ENCODE measurements at regions not wholly inside any gene's neighbourhood (a gene's known extent, or its start where the extent isn't known, plus 50 kb on each side); places are given as distances from the start of the nearest gene placed in this dataset.
"Not testable (repeated sequence)": the region's sequence is repeated elsewhere in the genome, so short reads cannot be mapped to it uniquely, and the experiment has no call there.

- H3K27ac Mint-ChIP-seq: no peak overlapping the region
- no peaks in the 10 kb centered on the region for H3K9me3 Mint-ChIP-seq
- no peaks in the 10 kb centered on the region for H3K27me3 Mint-ChIP-seq (ENCODE audit: low read depth)
- no peak overlapping the region for H3K4me3 Mint-ChIP-seq
- peaks cover 46% of the 10 kb centered on the region for H3K4me1 Mint-ChIP-seq (ENCODE audit: low read depth)
- H3K36me3 Mint-ChIP-seq (ENCODE audit: low read depth): peaks cover 4% of the 10 kb centered on the region
Measured at GRCh38 chr9:110124439-110124838, 83.5 kb downstream of the C9orf152 start.

DNA sequence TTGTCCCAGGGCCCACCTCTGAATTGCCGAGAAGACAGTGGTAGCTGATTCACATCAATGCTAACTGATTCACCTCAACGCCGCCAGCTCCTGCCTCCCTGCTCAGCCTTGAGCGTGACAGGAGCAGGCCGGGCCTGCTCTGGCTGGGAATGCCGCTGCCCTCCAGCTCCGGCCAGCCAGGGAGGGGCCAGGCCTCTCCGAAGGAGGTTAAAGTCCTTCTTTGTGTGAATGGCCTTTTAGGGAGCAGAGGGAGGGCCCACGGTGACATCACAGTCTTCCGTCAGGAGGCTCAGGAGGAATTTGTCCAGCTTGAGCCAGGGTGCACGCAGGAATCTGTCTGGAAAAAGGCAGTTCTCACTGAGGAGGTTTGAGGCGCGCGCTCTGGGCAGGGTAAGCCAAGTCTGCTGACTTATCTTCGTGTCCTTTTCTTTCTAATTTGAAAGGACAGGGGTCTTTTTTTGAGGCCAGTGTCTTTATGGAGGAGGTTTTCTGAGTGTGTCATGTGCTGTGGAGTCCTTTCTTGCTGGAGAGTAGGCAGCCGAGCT, 82.7 kb downstream of the C9orf152 start:
- Mint-ChIP-seq H3K4me3 (no peak overlapping the region), H3K4me1 (ENCODE audit: low read depth) (peaks cover 47% of the 10 kb centered on the region), H3K36me3 (ENCODE audit: low read depth) (no peaks in the 10 kb centered on the region), H3K9me3 (no peaks in the 10 kb centered on the region), H3K27ac (peak overlapping the region; percentile 72), H3K27me3 (ENCODE audit: low read depth) (no peaks in the 10 kb centered on the region)

- peaks cover 47% of the 10 kb centered on the region for H3K4me1 Mint-ChIP-seq (ENCODE audit: low read depth)
- H3K27ac Mint-ChIP-seq: peak overlapping the region; percentile 72
- H3K9me3 Mint-ChIP-seq: no peaks in the 10 kb centered on the region
- H3K4me3 Mint-ChIP-seq: peak overlapping the region; percentile 49
- no peaks in the 10 kb centered on the region for H3K27me3 Mint-ChIP-seq (ENCODE audit: low read depth)
- no peaks in the 10 kb centered on the region for H3K36me3 Mint-ChIP-seq (ENCODE audit: low read depth)
Measured at GRCh38 chr9:110125763-110126351, 82.1 kb downstream of the C9orf152 start.

DNA sequence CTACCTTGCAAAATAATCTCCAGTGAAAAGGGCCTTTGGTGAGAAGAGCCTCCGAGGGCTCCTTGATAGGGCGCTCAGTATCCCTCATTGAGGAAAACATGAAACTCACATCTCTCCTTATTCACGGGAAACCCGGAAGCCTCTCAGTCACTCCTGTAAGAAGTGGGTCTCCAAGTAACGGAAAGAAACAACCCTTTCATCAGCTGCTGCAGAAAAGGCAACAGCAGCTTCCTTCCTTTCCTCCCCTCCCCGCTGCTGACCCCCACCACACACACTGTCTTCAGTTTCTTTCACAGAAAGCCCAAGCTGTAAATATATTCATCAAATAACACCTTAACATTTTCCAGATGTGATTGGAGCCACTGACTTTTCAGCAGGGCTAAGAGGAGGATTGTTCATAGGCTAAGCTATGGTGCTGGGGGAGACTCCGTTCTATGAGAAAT, 81.4 kb downstream of the C9orf152 start:
- peak overlapping the region; percentile 72 for H3K27ac Mint-ChIP-seq
- no peaks in the 10 kb centered on the region for H3K36me3 Mint-ChIP-seq (ENCODE audit: low read depth)
- H3K27me3 Mint-ChIP-seq (ENCODE audit: low read depth): no peaks in the 10 kb centered on the region
- no peaks in the 10 kb centered on the region for H3K9me3 Mint-ChIP-seq
- peaks cover 48% of the 10 kb centered on the region for H3K4me1 Mint-ChIP-seq (ENCODE audit: low read depth)
- peak overlapping the region; percentile 49 for H3K4me3 Mint-ChIP-seq

GRCh38 chr9:110126986-110127864, 80.7 kb downstream of the C9orf152 start:
- Mint-ChIP-seq H3K27ac (peak overlapping the region; percentile 72), H3K27me3 (ENCODE audit: low read depth) (no peaks in the 10 kb centered on the region), H3K4me3 (no peak overlapping the region), H3K9me3 (no peaks in the 10 kb centered on the region), H3K4me1 (ENCODE audit: low read depth) (peaks cover 46% of the 10 kb centered on the region), H3K36me3 (ENCODE audit: low read depth) (peaks cover 3% of the 10 kb centered on the region)

DNA sequence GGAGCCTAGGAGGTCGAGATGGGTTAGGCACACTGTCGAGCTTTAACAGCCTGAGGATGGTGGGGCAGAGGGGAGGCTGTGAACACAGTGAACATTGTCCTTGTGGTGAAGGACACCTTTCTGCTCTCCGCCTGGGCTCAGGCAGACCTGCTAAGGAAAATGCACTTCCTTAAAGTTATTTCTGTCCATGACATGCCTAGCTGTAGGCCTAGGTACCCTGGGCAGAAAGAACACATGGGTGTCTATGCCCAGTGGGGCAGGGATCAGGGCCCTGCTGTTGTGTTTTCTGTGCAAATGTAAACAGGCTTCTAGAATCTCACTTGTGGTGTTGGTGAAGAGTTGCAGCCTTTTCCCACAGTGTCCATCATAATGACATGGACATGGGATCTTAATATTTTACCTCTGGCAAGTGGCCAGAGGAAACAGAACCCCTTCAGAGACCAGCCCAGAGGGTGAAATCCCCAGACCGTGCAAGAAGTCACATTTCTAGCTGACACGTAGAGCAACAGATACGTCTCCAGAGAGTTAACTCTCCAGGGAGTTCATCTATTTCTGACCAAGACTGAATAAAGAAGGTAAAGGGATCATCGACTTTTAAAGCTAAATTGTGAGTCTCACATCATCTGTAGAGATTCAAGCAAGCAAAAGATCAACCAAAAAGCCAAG, 79.2 kb downstream of the C9orf152 start:
- H3K27ac Mint-ChIP-seq: no peak overlapping the region
- H3K9me3 Mint-ChIP-seq: no peaks in the 10 kb centered on the region
- H3K4me1 Mint-ChIP-seq (ENCODE audit: low read depth): peaks cover 37% of the 10 kb centered on the region
- H3K4me3 Mint-ChIP-seq: no peak overlapping the region
- no peaks in the 10 kb centered on the region for H3K27me3 Mint-ChIP-seq (ENCODE audit: low read depth)
- H3K36me3 Mint-ChIP-seq (ENCODE audit: low read depth): peaks cover 4% of the 10 kb centered on the region

GRCh38 chr9:110129425-110129824, 78.5 kb downstream of the C9orf152 start:
- Mint-ChIP-seq H3K4me3 (no peak overlapping the region), H3K4me1 (ENCODE audit: low read depth) (peaks cover 36% of the 10 kb centered on the region), H3K27me3 (ENCODE audit: low read depth) (no peaks in the 10 kb centered on the region), H3K36me3 (ENCODE audit: low read depth) (peaks cover 6% of the 10 kb centered on the region), H3K9me3 (no peaks in the 10 kb centered on the region), H3K27ac (no peak overlapping the region)

- no peak overlapping the region for H3K4me3 Mint-ChIP-seq
- H3K27ac Mint-ChIP-seq: no peak overlapping the region
- H3K4me1 Mint-ChIP-seq (ENCODE audit: low read depth): peaks cover 35% of the 10 kb centered on the region
- H3K36me3 Mint-ChIP-seq (ENCODE audit: low read depth): peaks cover 6% of the 10 kb centered on the region
- H3K27me3 Mint-ChIP-seq (ENCODE audit: low read depth): no peaks in the 10 kb centered on the region
- no peaks in the 10 kb centered on the region for H3K9me3 Mint-ChIP-seq
Measured at GRCh38 chr9:110130211-110130610, 77.7 kb downstream of the C9orf152 start.

GRCh38 chr9:110130791-110131416, 77.1 kb downstream of the C9orf152 start:
- Mint-ChIP-seq H3K27ac (no peak overlapping the region), H3K36me3 (ENCODE audit: low read depth) (peaks cover 6% of the 10 kb centered on the region), H3K4me1 (ENCODE audit: low read depth) (peaks cover 30% of the 10 kb centered on the region), H3K4me3 (no peak overlapping the region), H3K27me3 (ENCODE audit: low read depth) (no peaks in the 10 kb centered on the region), H3K9me3 (no peaks in the 10 kb centered on the region)

DNA sequence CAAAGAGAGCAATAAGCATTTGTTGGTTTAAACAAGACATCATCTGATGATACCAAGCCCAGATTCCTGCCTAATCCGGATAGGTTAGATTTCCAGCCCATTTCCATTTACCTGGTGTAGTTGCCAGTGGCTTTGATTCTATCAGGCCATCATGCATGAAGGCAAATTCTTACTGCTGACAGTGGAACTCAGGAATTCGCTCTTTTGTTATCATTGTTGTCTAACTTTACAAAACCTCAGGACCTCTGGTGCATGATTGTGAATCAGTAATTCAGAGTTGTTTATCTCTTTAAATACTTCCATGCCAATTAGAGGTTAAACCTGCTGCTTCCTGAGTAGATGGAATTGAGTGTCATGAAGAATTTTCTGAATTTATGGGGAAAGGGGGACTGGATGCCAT, 76.5 kb downstream of the C9orf152 start:
- Mint-ChIP-seq H3K4me1 (ENCODE audit: low read depth) (peaks cover 25% of the 10 kb centered on the region), H3K27me3 (ENCODE audit: low read depth) (no peaks in the 10 kb centered on the region), H3K36me3 (ENCODE audit: low read depth) (peaks cover 9% of the 10 kb centered on the region), H3K27ac (peak overlapping the region; percentile 26), H3K9me3 (no peaks in the 10 kb centered on the region), H3K4me3 (no peak overlapping the region)

DNA sequence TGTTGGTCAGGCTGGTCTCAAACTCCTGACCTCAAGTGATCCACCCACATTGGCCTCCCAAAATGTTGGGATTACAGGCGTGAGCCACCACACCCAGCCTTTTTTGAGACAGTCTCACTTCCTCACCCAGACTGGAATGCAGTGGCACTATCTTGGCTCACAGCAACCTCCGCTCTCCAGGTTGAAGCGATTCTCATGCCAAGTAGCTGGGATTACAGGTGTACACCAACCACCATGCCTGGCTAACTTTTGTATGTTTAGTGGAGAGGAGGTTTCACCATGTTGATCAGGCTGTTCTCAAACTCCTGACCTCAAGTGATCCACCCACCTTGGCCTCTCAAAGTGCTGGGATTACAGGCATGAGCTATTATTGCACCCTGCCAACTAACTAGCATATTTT, 75.4 kb downstream of the C9orf152 start:
- not testable (repeated sequence) for H3K27ac Mint-ChIP-seq; H3K27me3 Mint-ChIP-seq (ENCODE audit: low read depth); H3K4me3 Mint-ChIP-seq; H3K9me3 Mint-ChIP-seq
- Mint-ChIP-seq H3K4me1 (ENCODE audit: low read depth) (peaks cover 23% of the 10 kb centered on the region), H3K36me3 (ENCODE audit: low read depth) (peaks cover 14% of the 10 kb centered on the region)

DNA sequence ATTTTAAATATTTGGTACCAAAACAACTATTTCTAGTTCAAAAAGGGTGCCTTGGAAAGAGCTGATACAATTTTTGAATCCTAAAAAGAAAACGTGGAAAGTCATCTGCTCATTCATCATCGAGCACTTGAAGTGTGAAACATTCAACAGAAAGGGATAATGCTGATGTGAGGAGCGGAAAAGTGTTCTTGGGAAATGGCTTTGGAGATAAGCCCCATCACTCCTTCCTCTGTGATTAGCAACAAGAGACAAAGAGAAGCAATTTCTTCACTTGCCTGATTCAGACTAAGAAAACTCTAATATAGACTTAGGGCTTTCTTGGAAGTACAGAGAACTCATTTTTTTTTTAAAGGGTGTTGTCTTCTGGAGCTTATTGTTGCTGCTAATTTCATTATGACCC, 74.9 kb downstream of the C9orf152 start:
- peaks cover 23% of the 10 kb centered on the region for H3K4me1 Mint-ChIP-seq (ENCODE audit: low read depth)
- H3K9me3 Mint-ChIP-seq: no peaks in the 10 kb centered on the region
- no peak overlapping the region for H3K27ac Mint-ChIP-seq
- H3K27me3 Mint-ChIP-seq (ENCODE audit: low read depth): no peaks in the 10 kb centered on the region
- H3K4me3 Mint-ChIP-seq: no peak overlapping the region
- H3K36me3 Mint-ChIP-seq (ENCODE audit: low read depth): peaks cover 18% of the 10 kb centered on the region

DNA sequence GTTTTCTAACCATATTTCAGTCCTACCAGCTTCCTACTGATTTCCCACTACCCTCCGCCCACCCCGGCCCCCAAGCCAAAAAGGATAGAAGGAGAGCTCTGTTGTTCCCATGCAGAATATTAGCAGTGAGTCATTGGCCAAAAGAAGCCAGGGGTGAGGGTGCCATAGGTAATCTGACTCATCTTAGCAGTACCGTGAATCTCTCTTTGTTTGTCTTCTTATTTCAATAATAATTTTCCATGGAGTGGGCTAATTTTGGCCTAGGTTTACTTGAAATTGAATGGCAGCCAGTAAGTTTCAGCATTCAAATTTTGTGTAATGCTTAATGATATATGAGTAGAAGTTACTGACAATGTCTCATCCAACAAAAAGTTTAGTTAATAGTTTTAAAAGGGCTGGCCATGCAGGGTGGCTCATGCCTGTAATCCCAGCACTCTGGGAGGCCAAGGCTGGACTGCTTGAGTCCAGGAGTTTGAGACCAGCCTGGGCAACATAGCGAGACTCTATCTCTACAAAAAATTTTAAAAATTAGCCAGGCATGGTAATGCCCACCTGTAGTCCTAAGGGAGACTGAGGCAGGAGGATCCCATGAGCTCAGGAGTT, 74.2 kb downstream of the C9orf152 start:
- Mint-ChIP-seq H3K36me3 (ENCODE audit: low read depth) (peaks cover 19% of the 10 kb centered on the region), H3K27ac (no peak overlapping the region), H3K9me3 (no peaks in the 10 kb centered on the region), H3K4me3 (no peak overlapping the region), H3K4me1 (ENCODE audit: low read depth) (peaks cover 22% of the 10 kb centered on the region), H3K27me3 (ENCODE audit: low read depth) (no peaks in the 10 kb centered on the region)

- peaks cover 16% of the 10 kb centered on the region for H3K4me1 Mint-ChIP-seq (ENCODE audit: low read depth)
Measured at GRCh38 chr9:110135846-110136245, 72.1 kb downstream of the C9orf152 start.

More at GRCh38 chr9:110135846-110136245, 72.1 kb downstream of the C9orf152 start:
- Mint-ChIP-seq H3K27me3 (ENCODE audit: low read depth) (no peaks in the 10 kb centered on the region), H3K36me3 (ENCODE audit: low read depth) (peaks cover 35% of the 10 kb centered on the region), H3K4me3 (no peak overlapping the region), H3K9me3 (no peaks in the 10 kb centered on the region), H3K27ac (no peak overlapping the region)

Measured in T-helper 1 cell treated with Interleukin-12 subunit alpha and Interleukin-12 subunit beta and Interleukin-4 antibody, amounts not matched to agents 30 μg/mL and 1 μg/mL, for 36 hours (primary cell).